ENCODE measurements at regions not wholly inside any gene's neighbourhood (a gene's known extent, or its start where the extent isn't known, plus 50 kb on each side); places are given as distances from the start of the nearest gene placed in this dataset.

- Mint-ChIP-seq H3K4me1 (peaks cover 0 to 1% (median 0%) of the 10 kb centered on the region in 7 donors), H3K9me3 (no peaks in the 10 kb centered on the region), H3K27me3 (peaks cover 0 to 7% (median 0%) of the 10 kb centered on the region in 5 donors), H3K4me3 (no peak overlapping the region), H3K27ac (no peak overlapping the region), H3K36me3 (no peaks in the 10 kb centered on the region)
- ATAC-seq, result no peak
- intact Hi-C loops (cut with micrococcal nuclease), result no loop called here
- ChIA-PET CTCF (no interaction called here), POLR2A (no interaction called here)
- Histone ChIP-seq H3K4me3 (ENCODE audit: low read length) (no peak overlapping the region), H3K9me3 (ENCODE audit: control insufficient read depth in 2 of 3, low read length in 3 of 3) (no peaks in the 10 kb centered on the region), H3K4me1 (ENCODE audit: control insufficient read depth in 2 of 2, insufficient read depth in 2 of 2, low read length in 2 of 2) (no peaks in the 10 kb centered on the region), H3K27me3 (ENCODE audit: control insufficient read depth in 2 of 2, insufficient read depth in 2 of 2, low read length in 2 of 2) (no peaks in the 10 kb centered on the region), H3K27ac (ENCODE audit: low read depth, low read length) (no peak overlapping the region), H3K36me3 (ENCODE audit: control insufficient read depth in 2 of 3, insufficient read depth in 3 of 3, low read length in 3 of 3) (no peaks in the 10 kb centered on the region)
- no peak for DNase-seq
Observed at GRCh38 chr6:109284675-109285074, 97.6 kb downstream of the CD164 start.

DNA sequence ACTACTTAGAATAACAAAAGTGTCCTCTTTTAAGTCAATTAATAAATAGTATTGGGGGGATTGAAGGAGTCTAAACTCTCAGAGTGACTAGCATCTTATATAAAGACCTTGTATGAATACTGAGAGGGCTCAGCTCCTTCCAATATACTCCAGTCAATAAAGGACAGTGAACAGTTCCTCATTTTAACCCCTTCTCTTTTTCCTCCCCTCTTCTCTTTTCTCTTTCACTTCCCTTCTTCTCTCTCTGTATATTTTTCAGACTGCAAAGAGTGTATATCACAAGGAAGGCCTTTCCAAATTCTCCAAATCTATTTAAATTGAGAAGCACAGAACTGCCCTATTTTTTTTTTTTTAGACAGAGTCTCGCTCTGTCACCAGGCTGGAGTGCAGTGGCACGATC, 99.5 kb downstream of the CD164 start:
- Mint-ChIP-seq H3K4me1 (peaks cover 0 to 1% (median 0%) of the 10 kb centered on the region in 7 donors), H3K4me3 (no peak overlapping the region), H3K27ac (no peak overlapping the region), H3K27me3 (peaks cover 0 to 7% (median 0%) of the 10 kb centered on the region in 5 donors), H3K9me3 (no peaks in the 10 kb centered on the region), H3K36me3 (no peaks in the 10 kb centered on the region)
- ChIA-PET POLR2A (no interaction called here), CTCF (no interaction called here)
- Histone ChIP-seq H3K36me3 (ENCODE audit: control insufficient read depth in 2 of 3, insufficient read depth in 3 of 3, low read length in 3 of 3) (no peaks in the 10 kb centered on the region), H3K4me1 (ENCODE audit: control insufficient read depth in 2 of 2, insufficient read depth in 2 of 2, low read length in 2 of 2) (no peaks in the 10 kb centered on the region), H3K4me3 (ENCODE audit: low read length) (no peak overlapping the region), H3K27ac (ENCODE audit: low read depth, low read length) (no peak overlapping the region), H3K9me3 (ENCODE audit: control insufficient read depth in 2 of 3, low read length in 3 of 3) (no peaks in the 10 kb centered on the region), H3K27me3 (ENCODE audit: control insufficient read depth in 2 of 2, insufficient read depth in 2 of 2, low read length in 2 of 2) (no peaks in the 10 kb centered on the region)
- no peak for DNase-seq
- intact Hi-C loops (cut with micrococcal nuclease), result no loop called here
- no peak for ATAC-seq

DNA sequence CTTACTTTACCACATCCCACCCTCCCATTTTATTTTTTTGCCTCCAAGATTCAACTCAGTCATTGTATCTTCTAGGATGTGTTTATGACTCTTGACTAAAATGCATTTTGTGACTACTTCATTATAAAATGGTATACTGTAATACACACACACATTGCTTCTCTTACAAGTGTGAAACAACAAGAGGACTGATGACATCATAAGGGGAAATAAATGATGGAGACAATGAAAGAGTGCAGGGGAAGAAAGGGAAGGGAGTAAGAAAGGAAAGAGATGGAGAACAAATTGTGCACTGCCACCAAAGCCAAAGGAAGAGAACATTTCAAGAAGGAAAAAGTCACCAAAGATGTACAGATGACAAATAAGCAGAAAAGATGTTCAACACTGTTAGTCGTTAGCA, 102.6 kb downstream of the CD164 start:
- H3K9me3 Mint-ChIP-seq, result no peaks in the 10 kb centered on the region
- H3K27me3 Mint-ChIP-seq, result peaks cover 0 to 7% (median 0%) of the 10 kb centered on the region in 5 donors
- Histone ChIP-seq H3K27me3 (ENCODE audit: control insufficient read depth in 2 of 2, insufficient read depth in 2 of 2, low read length in 2 of 2) (no peaks in the 10 kb centered on the region), H3K27ac (ENCODE audit: low read depth, low read length) (no peak overlapping the region), H3K4me1 (ENCODE audit: control insufficient read depth in 2 of 2, insufficient read depth in 2 of 2, low read length in 2 of 2) (no peaks in the 10 kb centered on the region), H3K9me3 (ENCODE audit: control insufficient read depth in 2 of 3, low read length in 3 of 3) (no peaks in the 10 kb centered on the region), H3K4me3 (ENCODE audit: low read length) (no peak overlapping the region), H3K36me3 (ENCODE audit: control insufficient read depth in 2 of 3, insufficient read depth in 3 of 3, low read length in 3 of 3) (no peaks in the 10 kb centered on the region)
- H3K4me1 Mint-ChIP-seq, result peaks cover 0 to 1% (median 0%) of the 10 kb centered on the region in 7 donors
- intact Hi-C loops (cut with micrococcal nuclease), result no loop called here
- POLR2A ChIA-PET, result no interaction called here
- CTCF ChIA-PET, result no interaction called here
- ATAC-seq (no peak), DNase-seq (no peak)
- no peak overlapping the region for H3K4me3 Mint-ChIP-seq
- no peaks in the 10 kb centered on the region for H3K36me3 Mint-ChIP-seq
- H3K27ac Mint-ChIP-seq, result no peak overlapping the region

GRCh38 chr6:109271622-109272021, 110.6 kb downstream of the CD164 start:
- intact Hi-C loops (cut with micrococcal nuclease), result no loop called here
- Mint-ChIP-seq H3K9me3 (peaks cover 5 to 37% (median 14%) of the 10 kb centered on the region in 11 donors), H3K36me3 (peaks cover 0 to 9% (median 4%) of the 10 kb centered on the region in 5 donors), H3K4me1 (peaks cover 0 to 3% (median 0%) of the 10 kb centered on the region in 7 donors), H3K4me3 (no peak overlapping the region), H3K27ac (no peak overlapping the region), H3K27me3 (peaks cover 0 to 10% (median 0%) of the 10 kb centered on the region in 5 donors)
- POLR2A ChIA-PET, result interaction anchor here (0.7 kb wide), 1 partner anchor 802 kb away, joined by 6 read pairs; no protein-coding TSS in a partner anchor
- H3K4me1 ChIP-seq (ENCODE audit: control insufficient read depth in 2 of 2, insufficient read depth in 2 of 2, low read length in 2 of 2), result no peaks in the 10 kb centered on the region
- H3K27ac ChIP-seq (ENCODE audit: low read depth, low read length), result no peak overlapping the region
- CTCF ChIA-PET, result no interaction called here
- no peaks in the 10 kb centered on the region for H3K36me3 ChIP-seq (ENCODE audit: control insufficient read depth in 2 of 3, insufficient read depth in 3 of 3, low read length in 3 of 3)
- H3K9me3 ChIP-seq (ENCODE audit: control insufficient read depth in 2 of 3, low read length in 3 of 3), result no peaks in the 10 kb centered on the region
- H3K27me3 ChIP-seq (ENCODE audit: control insufficient read depth in 2 of 2, insufficient read depth in 2 of 2, low read length in 2 of 2), result no peaks in the 10 kb centered on the region
- H3K4me3 ChIP-seq (ENCODE audit: low read length), result no peak overlapping the region
- no peak for ATAC-seq
- no peak for DNase-seq

DNA sequence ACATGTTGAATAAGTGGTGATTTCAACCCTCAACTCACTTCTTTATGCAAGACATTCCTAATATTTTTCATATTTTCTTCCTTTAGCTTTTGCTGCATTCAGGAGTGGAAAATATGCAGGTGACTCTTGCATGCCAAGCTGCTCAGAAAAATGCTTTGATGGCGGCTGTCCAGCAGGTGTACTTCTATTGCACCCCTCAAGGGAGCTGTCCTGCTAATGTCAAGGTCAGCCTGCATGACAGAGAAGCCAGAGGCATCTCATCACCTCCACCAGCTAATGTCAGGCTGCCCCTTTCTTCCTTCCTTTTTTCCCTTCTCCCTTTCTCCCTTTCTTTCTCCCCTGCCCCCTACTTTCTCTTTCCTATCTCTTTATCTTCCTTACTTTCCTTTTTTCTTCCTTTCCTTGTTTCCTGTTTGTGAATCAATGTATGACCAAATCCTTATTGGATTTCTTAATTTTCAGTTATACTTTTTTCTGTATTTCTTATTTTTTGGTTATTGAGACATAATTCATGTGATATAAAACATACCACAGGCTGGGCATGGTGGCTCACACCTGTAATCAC, 112.2 kb downstream of the CD164 start:
- H3K4me1 ChIP-seq (ENCODE audit: control insufficient read depth in 2 of 2, insufficient read depth in 2 of 2, low read length in 2 of 2), result no peaks in the 10 kb centered on the region
- no peak overlapping the region for H3K4me3 ChIP-seq (ENCODE audit: low read length)
- DNase-seq, result no peak
- Mint-ChIP-seq H3K9me3 (peaks cover 5 to 37% (median 14%) of the 10 kb centered on the region in 11 donors), H3K27ac (no peak overlapping the region), H3K4me3 (no peak overlapping the region), H3K4me1 (peaks cover 0 to 3% (median 0%) of the 10 kb centered on the region in 7 donors), H3K36me3 (peaks cover 0 to 9% (median 4%) of the 10 kb centered on the region in 5 donors), H3K27me3 (peaks cover 0 to 8% (median 0%) of the 10 kb centered on the region in 5 donors)
- H3K27ac ChIP-seq (ENCODE audit: low read depth, low read length), result no peak overlapping the region
- no peaks in the 10 kb centered on the region for H3K36me3 ChIP-seq (ENCODE audit: control insufficient read depth in 2 of 3, insufficient read depth in 3 of 3, low read length in 3 of 3)
- intact Hi-C loops (cut with micrococcal nuclease), result no loop called here
- no peaks in the 10 kb centered on the region for H3K27me3 ChIP-seq (ENCODE audit: control insufficient read depth in 2 of 2, insufficient read depth in 2 of 2, low read length in 2 of 2)
- no peaks in the 10 kb centered on the region for H3K9me3 ChIP-seq (ENCODE audit: control insufficient read depth in 2 of 3, low read length in 3 of 3)
- ChIA-PET POLR2A (no interaction called here), CTCF (no interaction called here)
- ATAC-seq, result no peak

GRCh38 chr6:109269057-109269456, 113.2 kb downstream of the CD164 start:
- ChIA-PET CTCF (no interaction called here), POLR2A (no interaction called here)
- intact Hi-C loops (cut with micrococcal nuclease), result no loop called here
- H3K4me3 ChIP-seq (ENCODE audit: low read length), result no peak overlapping the region
- H3K4me1 ChIP-seq (ENCODE audit: control insufficient read depth in 2 of 2, insufficient read depth in 2 of 2, low read length in 2 of 2), result no peaks in the 10 kb centered on the region
- no peak overlapping the region for H3K4me3 Mint-ChIP-seq
- H3K27me3 Mint-ChIP-seq, result peaks cover 0 to 6% (median 0%) of the 10 kb centered on the region in 5 donors
- peak overlapping the region in 1 of 9 donors; percentile 37 for H3K27ac Mint-ChIP-seq
- H3K9me3 Mint-ChIP-seq, result peaks cover 5 to 37% (median 14%) of the 10 kb centered on the region in 11 donors
- H3K4me1 Mint-ChIP-seq, result peaks cover 0 to 3% (median 0%) of the 10 kb centered on the region in 7 donors
- H3K9me3 ChIP-seq (ENCODE audit: control insufficient read depth in 2 of 3, low read length in 3 of 3), result no peaks in the 10 kb centered on the region
- H3K36me3 ChIP-seq (ENCODE audit: control insufficient read depth in 2 of 3, insufficient read depth in 3 of 3, low read length in 3 of 3), result no peaks in the 10 kb centered on the region
- DNase-seq, result no peak
- no peak for ATAC-seq
- no peak overlapping the region for H3K27ac ChIP-seq (ENCODE audit: low read depth, low read length)
- no peaks in the 10 kb centered on the region for H3K27me3 ChIP-seq (ENCODE audit: control insufficient read depth in 2 of 2, insufficient read depth in 2 of 2, low read length in 2 of 2)
- peaks cover 0 to 9% (median 4%) of the 10 kb centered on the region in 5 donors for H3K36me3 Mint-ChIP-seq

GRCh38 chr6:109265530-109265929, 116.7 kb downstream of the CD164 start:
- DNase-seq, result no peak
- POLR2A ChIA-PET, result no interaction called here
- H3K36me3 Mint-ChIP-seq, result peaks cover 0 to 9% (median 2%) of the 10 kb centered on the region in 5 donors
- CTCF ChIA-PET, result no interaction called here
- H3K27ac Mint-ChIP-seq, result no peak overlapping the region
- peaks cover 0 to 3% (median 0%) of the 10 kb centered on the region in 7 donors for H3K4me1 Mint-ChIP-seq
- intact Hi-C loops (cut with micrococcal nuclease), result no loop called here
- no peak overlapping the region for H3K27ac ChIP-seq (ENCODE audit: low read depth, low read length)
- no peaks in the 10 kb centered on the region for H3K9me3 ChIP-seq (ENCODE audit: control insufficient read depth in 2 of 3, low read length in 3 of 3)
- no peak overlapping the region for H3K4me3 Mint-ChIP-seq
- no peaks in the 10 kb centered on the region for H3K36me3 ChIP-seq (ENCODE audit: control insufficient read depth in 2 of 3, insufficient read depth in 3 of 3, low read length in 3 of 3)
- peaks cover 5 to 29% (median 14%) of the 10 kb centered on the region in 11 donors for H3K9me3 Mint-ChIP-seq
- H3K27me3 ChIP-seq (ENCODE audit: control insufficient read depth in 2 of 2, insufficient read depth in 2 of 2, low read length in 2 of 2), result no peaks in the 10 kb centered on the region
- no peak overlapping the region for H3K4me3 ChIP-seq (ENCODE audit: low read length)
- H3K27me3 Mint-ChIP-seq, result peaks cover 0 to 4% (median 0%) of the 10 kb centered on the region in 5 donors
- H3K4me1 ChIP-seq (ENCODE audit: control insufficient read depth in 2 of 2, insufficient read depth in 2 of 2, low read length in 2 of 2), result no peaks in the 10 kb centered on the region
- ATAC-seq, result no peak

Data from naive thymus-derived CD4-positive, alpha-beta T cell (primary cell).